HG03342 (cell line): ENCODE measurements at regions not wholly inside any gene's neighbourhood (a gene's known extent, or its start where the extent isn't known, plus 50 kb on each side); places are given as distances from the start of the nearest gene placed in this dataset.

Experiments used
- ATAC-seq: cut with Tn5 transposase; IDR thresholded peaks from one replicate; pipeline ENCODE4 v1.9.1; 2021; ENCODE audit warnings: mild to moderate bottlenecking, moderate library complexity; ENCODE audit not compliant: unreplicated experiment

DNA sequence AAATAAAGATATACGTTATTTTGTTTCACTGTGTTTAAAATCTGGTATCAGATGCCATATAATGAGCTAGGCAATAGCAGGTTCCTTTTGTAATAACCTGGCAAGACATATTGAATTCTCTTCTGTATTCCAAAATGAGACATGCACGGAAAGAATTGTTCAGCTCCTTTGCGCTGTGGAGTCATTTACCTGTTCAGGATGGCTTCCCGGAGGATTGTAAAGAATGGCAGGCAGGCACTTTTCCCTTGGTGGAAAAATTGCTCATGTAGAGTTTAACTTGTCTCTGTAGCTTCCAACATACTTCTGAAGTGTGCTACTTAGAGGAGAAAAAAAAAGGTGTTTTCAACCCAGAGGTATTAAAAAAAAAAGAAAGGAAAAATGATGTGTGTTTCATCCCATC, 805.2 kb downstream of the GALC start:
- no peak for ATAC-seq

DNA sequence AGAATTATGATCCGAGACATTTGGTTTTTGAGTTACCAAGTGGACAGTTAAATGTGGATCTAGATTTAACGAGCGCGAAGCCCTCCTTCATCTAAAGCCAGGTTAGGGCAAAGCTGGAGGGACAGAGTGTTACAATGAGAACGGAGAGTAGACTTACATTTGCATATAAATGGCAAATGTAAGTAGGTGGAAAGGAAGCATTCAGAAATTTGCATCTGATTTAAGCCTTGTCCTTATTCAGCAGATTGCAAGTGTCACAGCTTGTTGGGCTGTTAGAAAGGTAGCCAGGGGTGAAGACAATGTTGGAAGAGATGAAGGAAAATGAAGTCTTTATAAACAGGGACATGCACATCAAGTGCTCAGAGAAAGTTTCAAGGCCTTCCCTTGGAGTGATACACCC, 806.2 kb downstream of the GALC start:
- no peak for ATAC-seq

DNA sequence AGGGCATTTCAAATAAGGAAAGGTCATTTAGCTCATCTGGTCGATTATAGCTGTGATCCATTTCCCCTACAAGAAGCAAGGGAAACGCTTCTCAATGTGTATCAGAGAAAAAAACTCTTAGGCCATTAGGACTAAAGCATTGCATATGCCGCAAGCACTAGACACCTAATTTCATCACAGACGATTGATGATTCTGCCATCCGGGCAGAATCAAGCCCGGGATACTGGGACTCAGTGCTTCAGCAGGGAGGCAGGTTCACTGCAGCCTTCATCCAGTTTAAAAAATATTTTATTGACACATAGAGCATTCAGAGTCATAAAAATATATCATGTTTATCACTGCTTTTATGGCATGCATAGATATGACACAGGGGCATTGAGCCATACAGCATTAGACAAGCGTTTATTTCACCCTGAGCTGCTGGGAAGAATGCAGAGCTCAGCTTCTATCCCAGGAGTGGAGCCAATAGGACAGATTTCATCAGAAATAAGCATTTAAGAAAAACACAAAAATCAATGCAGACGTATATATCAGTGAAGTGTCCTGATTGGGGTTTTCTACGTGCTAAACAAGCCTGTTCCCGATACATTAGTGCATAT, 806.9 kb downstream of the GALC start:
- ATAC-seq, result no peak

DNA sequence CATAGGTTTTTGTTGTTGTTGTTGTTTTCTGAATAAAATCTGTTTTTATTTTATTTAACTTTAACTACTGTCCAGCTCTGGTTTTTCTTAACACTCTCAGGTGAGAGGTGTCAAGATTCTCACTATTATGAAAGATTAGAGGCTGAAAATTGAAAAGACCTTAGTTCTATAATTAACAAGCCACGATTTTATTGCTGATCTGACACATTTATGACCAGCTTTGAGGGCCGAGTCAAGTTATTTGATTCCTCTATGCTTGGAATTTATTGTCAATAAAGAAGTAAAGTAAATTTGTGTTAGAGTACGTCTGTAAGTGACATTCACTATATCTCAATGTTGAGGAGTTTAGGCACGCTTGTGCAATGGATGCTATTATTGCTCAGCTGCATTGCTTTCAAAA, 808.8 kb downstream of the GALC start:
- ATAC-seq, result no peak

DNA sequence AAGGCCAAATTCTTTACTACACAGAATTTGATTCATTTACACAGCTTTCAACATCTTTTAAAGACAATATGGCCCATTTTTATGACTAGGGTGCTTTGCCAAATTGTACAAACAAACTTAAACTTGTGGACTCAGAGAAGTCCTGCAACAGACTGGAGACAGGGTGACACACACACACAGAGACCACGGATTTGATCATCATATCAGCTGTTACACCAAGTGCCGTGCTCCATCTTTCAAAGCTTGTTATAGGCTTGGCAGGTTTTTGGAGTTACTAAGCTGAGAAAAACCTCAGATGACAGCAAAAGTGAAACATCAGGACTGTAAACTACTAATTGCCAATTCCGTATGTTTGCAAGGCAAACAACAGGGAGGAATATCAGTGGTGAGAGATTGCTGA, 811.7 kb downstream of the GALC start:
- no peak for ATAC-seq

DNA sequence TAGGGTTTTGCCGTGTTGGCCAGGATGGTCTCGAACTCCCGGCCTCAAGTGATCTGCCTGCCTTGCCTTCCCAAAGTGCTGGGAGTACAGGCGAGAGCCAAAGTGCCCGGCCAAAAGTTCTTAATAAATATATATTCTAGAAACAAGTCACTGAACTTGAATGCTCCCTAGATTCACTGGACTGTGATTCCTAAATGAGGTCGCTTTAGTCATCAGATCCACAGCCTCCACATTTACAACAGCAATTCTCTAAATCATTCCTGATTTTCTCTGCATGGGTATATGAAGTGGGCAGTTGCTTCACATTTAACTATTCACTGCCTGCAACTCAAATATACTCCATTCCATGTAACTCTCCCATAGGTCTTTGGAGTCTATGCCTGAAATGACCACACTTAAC, 813.0 kb downstream of the GALC start:
- ATAC-seq, result no peak

DNA sequence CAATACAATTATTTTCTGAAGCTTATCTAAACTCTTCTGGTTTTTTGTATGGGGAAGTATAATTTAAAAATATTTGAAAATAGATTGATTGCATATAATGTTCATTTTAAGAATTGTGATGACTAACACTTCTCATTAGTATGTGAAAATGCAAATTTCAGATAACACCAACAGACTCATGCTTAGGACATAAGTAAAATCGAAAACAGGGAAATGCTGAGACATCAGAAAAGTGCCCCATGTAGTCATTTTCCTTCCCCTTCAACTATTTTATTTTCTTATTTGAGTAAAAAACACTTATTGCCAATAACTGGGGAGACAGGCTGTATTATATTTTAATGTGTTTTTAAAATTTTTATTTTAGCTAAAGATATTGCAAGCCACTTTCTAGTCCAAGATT, 814.7 kb downstream of the GALC start:
- ATAC-seq, result no peak

DNA sequence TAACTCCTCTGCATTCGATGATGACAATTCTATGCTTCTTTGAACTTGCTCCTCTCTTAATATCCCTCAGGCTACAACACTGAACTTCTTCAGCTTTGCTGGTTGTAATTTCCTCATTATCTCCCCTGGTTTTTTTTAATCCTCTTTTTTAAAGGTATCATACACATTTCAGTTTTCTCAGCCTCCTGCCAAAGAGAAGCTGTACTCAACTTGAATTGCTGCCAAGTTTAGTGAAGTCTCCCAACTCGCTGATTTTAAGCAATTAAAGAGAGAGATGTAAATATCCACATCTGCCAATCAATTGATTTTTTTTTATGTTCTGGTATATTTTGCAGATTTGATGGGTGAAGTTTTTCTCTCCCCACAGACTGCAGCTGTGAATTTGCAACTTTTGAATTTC, 817.8 kb downstream of the GALC start:
- ATAC-seq, result no peak

DNA sequence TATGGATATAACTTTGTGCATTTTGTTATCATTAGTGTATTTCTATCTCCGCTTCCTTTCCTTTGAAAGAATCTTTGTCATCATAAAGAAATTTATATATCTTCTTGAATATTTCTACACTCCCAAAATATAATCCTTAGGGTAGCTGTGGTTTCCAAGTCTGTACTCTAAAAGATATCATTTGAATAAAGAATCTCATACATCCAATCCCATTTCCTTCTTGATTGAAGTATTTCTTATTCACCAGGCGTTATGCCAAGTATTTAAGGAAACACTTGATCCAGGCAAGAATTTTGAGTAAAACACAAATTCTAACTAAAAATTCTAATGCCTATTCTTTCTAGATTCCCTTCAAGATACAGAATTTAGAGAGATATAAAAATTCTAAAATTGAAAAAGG, 821.8 kb downstream of the GALC start:
- ATAC-seq, result no peak

DNA sequence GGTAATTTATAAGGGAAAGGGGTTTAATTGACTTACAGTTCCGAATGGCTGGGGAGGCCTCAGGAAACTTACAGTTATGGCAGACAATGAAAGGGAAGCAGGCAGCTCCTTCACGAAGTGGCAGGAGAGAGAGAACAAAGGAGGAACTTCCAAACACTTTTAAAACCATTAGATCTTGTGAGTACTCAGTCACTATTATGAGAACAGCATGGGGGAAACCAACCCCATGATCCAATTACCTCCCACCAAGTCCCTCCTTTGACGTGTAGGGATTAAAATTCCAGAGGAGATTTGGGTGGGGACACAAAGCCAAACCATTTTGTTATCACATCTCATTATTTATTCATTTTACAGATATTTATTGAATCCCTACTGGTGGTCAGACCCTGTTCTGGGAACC, 822.8 kb downstream of the GALC start:
- no peak for ATAC-seq

DNA sequence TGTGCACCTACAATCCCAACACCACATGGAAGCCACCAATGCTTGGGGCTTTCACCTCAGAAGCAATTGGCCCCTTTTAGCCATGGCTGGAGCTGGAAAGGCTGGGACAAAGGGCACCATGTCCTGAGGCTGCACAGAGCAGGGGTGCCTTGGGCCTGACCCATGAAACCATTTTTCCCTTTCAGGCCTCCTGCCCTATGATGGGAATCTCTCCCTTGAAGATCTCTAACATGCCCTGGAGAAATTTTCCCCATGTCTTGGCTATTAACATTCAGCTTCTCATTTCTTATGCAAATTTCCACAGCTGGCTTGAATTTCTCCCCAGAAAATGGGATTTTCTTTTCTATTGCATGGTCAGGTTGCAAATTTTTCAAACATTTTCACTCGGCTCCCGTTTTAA, 823.6 kb downstream of the GALC start:
- ATAC-seq, result no peak

DNA sequence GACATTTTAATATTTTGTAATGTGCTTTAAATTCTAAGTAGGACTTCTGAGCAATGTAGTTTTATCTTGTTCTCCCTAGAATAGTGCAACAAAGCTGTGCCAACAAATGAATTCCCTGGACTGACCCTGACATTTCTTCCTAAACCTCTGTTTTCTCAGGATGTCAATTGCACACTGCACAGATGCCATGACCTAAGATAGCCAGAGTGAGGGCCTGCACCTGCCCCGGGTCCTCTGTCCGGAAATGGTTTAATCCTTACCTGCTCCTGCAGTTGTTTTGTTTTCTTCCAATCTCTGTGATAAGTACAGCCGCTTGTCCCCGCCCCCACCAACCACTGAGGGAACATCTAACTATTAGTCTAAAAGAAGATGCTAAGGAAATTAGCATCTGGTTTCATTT, 831.5 kb downstream of the GALC start:
- no peak for ATAC-seq

DNA sequence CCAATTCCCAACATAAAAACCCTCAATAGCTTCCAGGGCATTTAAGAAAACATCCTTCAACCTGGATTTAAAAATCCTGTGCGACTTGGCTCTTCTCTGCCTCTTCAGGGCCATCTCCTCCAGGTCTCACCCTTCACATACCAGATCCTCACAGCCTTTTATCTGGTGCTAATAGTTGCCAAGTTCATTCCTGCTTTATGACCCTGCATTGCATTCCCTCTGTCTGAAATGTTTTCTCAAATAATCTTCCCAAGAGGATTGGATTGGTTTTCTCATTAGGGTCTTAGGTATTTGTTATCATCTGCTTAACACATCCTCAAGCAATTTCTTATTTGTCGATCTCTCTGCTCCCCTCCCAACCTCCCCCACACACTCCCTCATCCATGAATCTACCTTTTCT, 832.0 kb downstream of the GALC start:
- no peak for ATAC-seq

DNA sequence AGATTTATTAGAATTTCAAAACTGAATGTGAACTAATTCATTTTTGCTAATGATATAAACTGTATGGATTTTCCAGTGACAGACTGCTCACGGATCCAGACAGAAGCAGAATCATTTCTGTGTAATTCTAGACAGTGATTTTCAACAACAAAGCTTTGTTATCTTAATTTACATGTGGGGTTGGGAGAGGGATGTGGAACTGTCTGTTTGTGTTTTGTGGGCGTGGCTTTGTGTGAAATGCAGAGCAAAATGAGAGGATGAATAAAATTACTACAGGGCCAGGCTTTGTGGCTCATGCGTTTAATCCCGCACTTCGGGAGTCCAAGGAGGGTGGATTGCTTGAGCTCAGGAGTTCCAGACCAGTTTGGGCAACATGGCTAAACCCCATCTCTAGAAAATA, 834.7 kb downstream of the GALC start:
- no peak for ATAC-seq

DNA sequence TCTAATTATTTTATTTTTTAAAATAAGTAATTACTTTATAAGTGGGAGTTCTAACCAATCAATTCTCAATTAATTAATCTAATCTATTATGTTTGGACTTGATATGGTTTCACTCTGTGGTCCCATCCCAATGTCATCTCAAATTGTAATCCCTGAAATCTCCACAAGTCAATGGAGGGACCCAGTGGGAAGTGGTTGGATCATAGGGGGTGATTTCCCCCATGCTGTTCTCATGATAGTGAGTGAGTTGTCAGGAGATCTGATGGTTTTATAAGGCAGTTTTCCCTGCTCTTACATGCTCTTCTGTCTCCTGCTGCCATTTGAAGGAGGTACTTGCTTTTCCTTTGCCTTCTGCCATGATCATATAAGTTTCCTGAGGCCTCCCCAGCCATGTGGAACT, 836.1 kb downstream of the GALC start:
- no peak for ATAC-seq

DNA sequence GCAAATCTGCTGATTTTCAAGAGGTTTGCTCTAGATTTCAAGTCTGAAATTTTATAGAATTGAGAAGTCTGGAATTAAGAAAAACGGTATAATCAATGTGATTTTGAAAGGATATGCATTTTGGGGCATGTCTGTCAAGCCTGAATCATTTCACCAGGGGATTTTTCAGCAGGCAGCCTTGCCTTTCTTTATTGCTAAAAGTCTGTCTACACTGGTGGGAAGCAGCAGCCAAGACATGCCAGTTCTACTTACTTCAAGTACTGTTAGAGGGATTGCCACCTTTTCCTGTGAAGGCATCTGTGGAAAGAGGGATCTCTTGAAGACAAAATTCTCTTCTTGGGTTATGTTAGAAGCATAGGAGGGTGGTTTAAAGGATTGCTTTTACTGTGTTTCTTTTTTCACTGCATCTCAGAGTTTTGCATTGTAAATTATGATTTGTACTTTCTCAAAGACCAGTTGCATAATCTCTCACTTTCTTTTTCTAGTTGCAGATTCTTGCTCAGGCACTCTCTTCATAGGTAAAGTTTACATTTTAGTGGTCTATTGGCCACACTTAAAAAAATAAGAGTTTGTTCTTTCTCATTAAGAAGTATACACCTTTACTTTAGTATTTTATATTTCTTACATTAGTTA, 837.0 kb downstream of the GALC start:
- no peak for ATAC-seq

DNA sequence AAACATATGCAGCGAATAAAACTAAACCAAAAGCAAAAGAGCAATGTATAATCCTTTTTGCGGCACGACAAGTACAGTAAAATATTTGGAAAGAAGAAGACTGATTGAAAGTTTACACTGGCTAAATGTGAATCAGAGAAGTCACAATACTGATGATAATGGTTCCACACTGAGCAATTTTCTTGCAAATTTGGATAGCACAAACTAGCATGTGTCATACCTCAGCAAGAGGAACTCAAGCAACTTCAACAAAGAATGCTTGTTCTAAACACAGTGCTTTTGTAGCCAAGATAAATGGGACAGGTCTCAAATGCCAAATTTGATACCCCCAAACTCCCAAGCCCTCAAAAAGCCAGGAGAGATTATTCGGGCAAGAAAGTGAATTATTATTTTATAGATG, 839.1 kb downstream of the GALC start:
- no peak for ATAC-seq

DNA sequence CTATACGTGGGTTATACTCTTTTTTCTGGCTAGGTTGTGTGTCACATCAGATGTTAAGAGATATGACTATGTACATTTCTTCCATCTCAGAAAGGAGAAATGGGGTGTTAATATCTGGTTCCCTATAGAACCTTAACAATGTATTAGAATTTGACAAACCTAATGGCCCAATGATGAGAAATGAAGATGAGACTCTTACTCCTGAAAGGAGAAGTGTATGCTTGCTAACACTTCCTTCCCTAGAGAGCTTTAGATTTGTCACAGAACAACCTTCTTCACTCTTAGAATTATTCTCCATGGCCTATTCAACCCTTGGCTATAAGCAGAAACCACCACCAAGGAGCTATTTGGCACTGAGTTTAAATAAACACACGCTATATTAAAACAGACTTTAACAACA, 839.6 kb downstream of the GALC start:
- no peak for ATAC-seq

DNA sequence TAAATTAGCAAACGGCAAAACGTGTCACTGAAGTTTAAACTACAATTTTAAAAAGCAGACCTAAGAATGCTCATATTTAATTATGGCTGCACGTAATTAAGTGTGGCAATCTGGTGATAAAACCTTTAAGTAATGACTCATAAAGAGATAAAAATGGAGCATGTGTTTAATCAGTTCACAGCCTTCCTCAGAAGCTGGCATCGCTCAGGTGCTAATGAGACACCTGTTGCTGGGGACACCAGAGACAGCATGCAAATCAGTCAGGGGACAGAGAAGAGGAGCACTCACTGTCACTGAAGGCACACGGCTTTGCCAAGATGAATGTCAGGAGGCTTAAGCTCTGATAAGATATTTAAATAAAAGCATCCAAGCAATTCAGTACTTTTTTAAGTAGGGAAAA, 840.3 kb downstream of the GALC start:
- ATAC-seq, result no peak

DNA sequence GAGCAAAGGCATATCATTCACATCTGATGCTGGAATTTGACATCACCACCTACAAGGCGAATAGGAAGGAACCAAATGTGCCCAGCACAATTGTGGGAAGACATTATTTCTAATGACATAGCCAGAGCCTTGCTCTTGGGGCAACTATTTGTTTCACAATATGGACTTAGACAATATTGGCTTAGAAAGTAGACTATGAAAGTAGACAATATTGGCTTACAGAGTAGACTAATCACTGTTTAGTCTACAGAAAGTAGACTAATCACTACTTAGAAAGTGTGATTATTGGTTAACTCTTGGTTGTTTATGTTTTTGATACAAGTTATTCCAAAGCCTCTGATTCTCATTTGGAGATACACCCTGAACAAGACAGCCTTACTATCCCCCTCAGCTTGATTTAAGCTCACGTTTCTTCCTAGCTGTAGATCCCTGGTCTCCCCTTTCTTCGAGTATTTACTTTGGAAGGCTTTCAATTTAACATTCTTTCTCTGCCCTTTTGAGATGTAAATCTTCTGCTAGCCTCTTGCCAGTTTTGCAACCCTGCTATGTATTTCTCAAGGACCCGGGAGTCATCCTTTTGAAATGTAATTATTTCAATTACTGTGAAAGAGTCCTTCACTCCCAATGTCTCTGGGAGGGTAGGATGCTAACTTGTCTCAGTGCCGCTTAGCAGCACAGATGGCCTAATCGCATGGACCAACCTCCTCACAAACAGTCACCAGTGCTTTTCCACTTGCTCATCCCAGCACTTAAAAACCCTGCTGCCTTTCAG, 843.2 kb downstream of the GALC start:
- no peak for ATAC-seq

DNA sequence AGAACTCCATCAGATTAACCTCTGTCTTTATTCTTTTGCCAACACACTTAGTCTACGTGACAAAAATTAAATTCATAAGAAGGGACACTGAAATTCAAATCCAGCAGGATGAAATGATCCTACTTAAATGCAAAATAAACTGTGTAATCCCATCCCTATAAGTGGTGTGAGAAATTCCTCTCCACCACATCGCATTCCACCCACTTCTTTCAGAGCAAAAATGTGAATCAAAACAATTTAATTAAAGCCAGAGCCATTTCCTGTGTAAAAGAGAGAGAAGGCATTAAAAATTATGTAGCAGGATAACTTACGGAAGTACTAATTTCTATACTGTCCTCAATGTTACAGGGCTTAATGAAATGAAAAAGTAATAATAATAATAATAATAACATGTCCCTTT, 844.3 kb downstream of the GALC start:
- ATAC-seq, result no peak

DNA sequence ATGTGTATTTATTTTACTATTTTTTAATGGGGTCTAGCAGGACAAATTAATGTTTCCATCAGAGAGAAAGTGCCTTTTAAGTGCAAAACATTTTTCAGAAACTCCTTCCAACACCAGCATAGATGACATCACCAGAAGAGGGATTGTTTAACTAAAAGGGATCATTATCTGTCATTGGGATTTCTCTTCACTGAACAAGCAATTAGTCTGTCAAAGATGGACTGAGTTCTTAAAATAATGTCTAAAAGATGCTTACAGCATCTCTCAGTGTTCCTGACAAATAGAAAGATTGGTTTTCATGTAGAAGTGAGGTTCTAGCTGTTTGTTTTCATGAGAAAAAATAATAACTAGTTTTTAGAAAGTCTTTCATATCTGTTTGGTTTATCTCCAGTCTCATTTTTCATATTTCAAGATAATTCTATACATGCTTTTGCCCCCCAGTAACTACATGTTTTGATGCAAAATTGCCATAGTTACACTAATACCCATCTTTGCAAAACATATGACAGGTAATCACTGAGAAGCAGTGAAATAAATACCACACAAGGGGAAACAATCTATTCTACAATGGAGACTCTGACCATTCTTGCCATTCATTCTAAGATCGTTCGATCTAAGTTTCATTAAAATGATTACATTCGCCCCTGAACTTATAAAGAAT, 850.3 kb downstream of the GALC start:
- ATAC-seq, result no peak
